GM18868 (cell line): ENCODE measurements at regions not wholly inside any gene's neighbourhood (a gene's known extent, or its start where the extent isn't known, plus 50 kb on each side); places are given as distances from the start of the nearest gene placed in this dataset.
"Not testable (repeated sequence)": the region's sequence is repeated elsewhere in the genome, so short reads cannot be mapped to it uniquely, and the experiment has no call there.

Source experiments
- ATAC-seq: cut with Tn5 transposase; IDR thresholded peaks from one replicate; pipeline ENCODE4 v1.9.1; 2021; ENCODE audit warnings: mild to moderate bottlenecking, moderate library complexity; ENCODE audit not compliant: unreplicated experiment

GRCh38 chr5:153209687-153210086 lies 280.8 kb upstream of the GRIA1 start:
- ATAC-seq = no peak

- no peak for ATAC-seq
Measured at GRCh38 chr5:153211076-153211475, 279.4 kb upstream of the GRIA1 start.

- ATAC-seq = no peak
Measured at GRCh38 chr5:153212471-153212870, 278.0 kb upstream of the GRIA1 start.

GRCh38 chr5:153222936-153223335 lies 267.5 kb upstream of the GRIA1 start:
- no peak for ATAC-seq

- ATAC-seq = no peak
Measured at GRCh38 chr5:153223376-153223775, 267.1 kb upstream of the GRIA1 start.

GRCh38 chr5:153224651-153225050 lies 265.8 kb upstream of the GRIA1 start:
- ATAC-seq = no peak

- ATAC-seq = no peak
Measured at GRCh38 chr5:153233933-153234332, 256.5 kb upstream of the GRIA1 start.

- no peak for ATAC-seq
Measured at GRCh38 chr5:153236319-153236718, 254.2 kb upstream of the GRIA1 start.

GRCh38 chr5:153237671-153238332 lies 252.7 kb upstream of the GRIA1 start:
- ATAC-seq = peak; percentile 52

GRCh38 chr5:153257381-153257780 lies 233.1 kb upstream of the GRIA1 start:
- ATAC-seq = no peak

GRCh38 chr5:153258469-153258868 lies 232.0 kb upstream of the GRIA1 start:
- no peak for ATAC-seq

- no peak for ATAC-seq
Measured at GRCh38 chr5:153267506-153267905, 223.0 kb upstream of the GRIA1 start.

GRCh38 chr5:153275695-153276094 lies 214.8 kb upstream of the GRIA1 start:
- ATAC-seq = no peak

- ATAC-seq = no peak
Measured at GRCh38 chr5:153276151-153276550, 214.3 kb upstream of the GRIA1 start.

GRCh38 chr5:153296251-153296844 lies 194.1 kb upstream of the GRIA1 start:
- not testable (repeated sequence) for ATAC-seq

- ATAC-seq = no peak
Measured at GRCh38 chr5:153299891-153300290, 190.6 kb upstream of the GRIA1 start.

GRCh38 chr5:153308282-153308681 lies 182.2 kb upstream of the GRIA1 start:
- no peak for ATAC-seq

GRCh38 chr5:153318556-153318955 lies 171.9 kb upstream of the GRIA1 start:
- ATAC-seq = no peak

- ATAC-seq = no peak
Measured at GRCh38 chr5:153321478-153321877, 169.0 kb upstream of the GRIA1 start.

- ATAC-seq = no peak
Measured at GRCh38 chr5:153340139-153340538, 150.3 kb upstream of the GRIA1 start.

GRCh38 chr5:153340738-153341137 lies 149.7 kb upstream of the GRIA1 start:
- no peak for ATAC-seq

GRCh38 chr5:153342487-153342886 lies 148.0 kb upstream of the GRIA1 start:
- ATAC-seq = no peak

- ATAC-seq = no peak
Measured at GRCh38 chr5:153347611-153348010, 142.9 kb upstream of the GRIA1 start.
